ENCODE measurements at regions not wholly inside any gene's neighbourhood (a gene's known extent, or its start where the extent isn't known, plus 50 kb on each side); places are given as distances from the start of the nearest gene placed in this dataset.

DNA sequence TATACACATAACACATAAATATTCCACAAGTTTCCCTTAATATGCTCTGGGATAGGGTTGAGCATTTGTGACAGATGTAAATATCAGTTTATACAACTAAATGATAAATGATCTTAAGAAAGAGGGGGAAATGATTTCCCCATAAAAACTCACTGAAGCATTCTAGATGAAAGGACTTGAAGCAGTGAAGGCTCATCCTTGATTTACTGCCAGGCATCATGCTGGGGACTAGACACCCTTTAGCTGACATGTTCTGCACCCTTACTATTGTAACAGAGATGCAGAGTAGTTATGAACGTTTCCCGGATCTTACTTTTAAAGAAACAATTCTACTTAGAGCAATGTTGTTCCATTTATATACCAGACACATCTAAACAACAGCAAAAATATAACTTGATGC, 235.8 kb downstream of the PTGER3 start:
- H3K4me3 Mint-ChIP-seq = no peak overlapping the region
- Histone ChIP-seq H4K5ac (ENCODE audit: insufficient read length, low read depth, low read length) (no peak overlapping the region), H3K56ac (ENCODE audit: insufficient read length, low read depth, low read length) (no peak overlapping the region), H3K23me2 (ENCODE audit: insufficient read length, low read depth, low read length, poor library complexity, severe bottlenecking) (no peaks in the 10 kb centered on the region), H3K79me1 (ENCODE audit: insufficient read depth, low read depth, low read length, poor library complexity, severe bottlenecking) (no peaks in the 10 kb centered on the region), H3K9ac (ENCODE audit: extremely low read depth, insufficient read length, low read length) (no peak overlapping the region), H3K23ac (ENCODE audit: insufficient read length, low read depth, low read length) (no peak overlapping the region), H2BK20ac (ENCODE audit: low read depth, low read length, poor library complexity, severe bottlenecking) (no peak overlapping the region), H3K14ac (ENCODE audit: insufficient read depth, low read length) (no peak overlapping the region), H3K4me1 (ENCODE audit: insufficient read depth, low read length) (no peaks in the 10 kb centered on the region), H3K27ac (ENCODE audit: insufficient read length, low read depth, low read length) (no peak overlapping the region), H3K79me2 (ENCODE audit: insufficient read depth, low read length) (no peaks in the 10 kb centered on the region), H2AFZ (ENCODE audit: low read length) (no peak overlapping the region), H2AK5ac (ENCODE audit: insufficient read length, low read length) (no peak overlapping the region), H4K8ac (replicated peaks; ENCODE audit: insufficient read length, low read depth, low read length) (no peak overlapping the region), H2BK15ac (ENCODE audit: low read depth, low read length) (no peak overlapping the region), H2BK120ac (ENCODE audit: low read depth, low read length, poor library complexity, severe bottlenecking) (no peak overlapping the region), H3T11ph (ENCODE audit: low read length) (no peak overlapping the region), H3K27me3 (ENCODE audit: insufficient read depth, low read length) (no peaks in the 10 kb centered on the region), H3K4ac (ENCODE audit: low read depth, low read length) (no peak overlapping the region), H3K9me3 (ENCODE audit: control insufficient read depth, low read depth, low read length) (no peaks in the 10 kb centered on the region), H3K18ac (ENCODE audit: insufficient read length, low read depth, low read length) (no peak overlapping the region), H2BK5ac (ENCODE audit: insufficient read length, low read length) (no peak overlapping the region), H4K20me1 (ENCODE audit: control insufficient read depth, insufficient read depth, insufficient read length) (no peaks in the 10 kb centered on the region), H3K4me2 (ENCODE audit: insufficient read depth, insufficient read length, low read length) (no peak overlapping the region), H2BK12ac (ENCODE audit: insufficient read length, low read depth, low read length) (no peak overlapping the region), H4K91ac (ENCODE audit: insufficient read length, low read depth, low read length) (no peak overlapping the region)
- H3K36me3 Mint-ChIP-seq (ENCODE audit: insufficient read depth in 1 of 3, low read depth in 3 of 3) = no peaks in the 10 kb centered on the region; a peak in 1 of 7 replicates
- peaks cover 0 to 5% of the 10 kb centered on the region in 2 experiments; a peak in 1 of 4 replicates for H3K4me1 Mint-ChIP-seq
- peaks cover 2% of the 10 kb centered on the region; the same call in 1 of the 2 replicates for H3K27me3 Mint-ChIP-seq (ENCODE audit: low read depth)
- H3K27ac Mint-ChIP-seq = no peak overlapping the region
- no peak for DNase-seq
- WGBS (ENCODE audit: extremely low coverage, insufficient read length, low lambda C conversion rate) = no CpG with 5 or more reads among the region's 2 CpGs
- no peaks in the 10 kb centered on the region for H3K9me3 Mint-ChIP-seq
- TF ChIP-seq, protein P1, sequence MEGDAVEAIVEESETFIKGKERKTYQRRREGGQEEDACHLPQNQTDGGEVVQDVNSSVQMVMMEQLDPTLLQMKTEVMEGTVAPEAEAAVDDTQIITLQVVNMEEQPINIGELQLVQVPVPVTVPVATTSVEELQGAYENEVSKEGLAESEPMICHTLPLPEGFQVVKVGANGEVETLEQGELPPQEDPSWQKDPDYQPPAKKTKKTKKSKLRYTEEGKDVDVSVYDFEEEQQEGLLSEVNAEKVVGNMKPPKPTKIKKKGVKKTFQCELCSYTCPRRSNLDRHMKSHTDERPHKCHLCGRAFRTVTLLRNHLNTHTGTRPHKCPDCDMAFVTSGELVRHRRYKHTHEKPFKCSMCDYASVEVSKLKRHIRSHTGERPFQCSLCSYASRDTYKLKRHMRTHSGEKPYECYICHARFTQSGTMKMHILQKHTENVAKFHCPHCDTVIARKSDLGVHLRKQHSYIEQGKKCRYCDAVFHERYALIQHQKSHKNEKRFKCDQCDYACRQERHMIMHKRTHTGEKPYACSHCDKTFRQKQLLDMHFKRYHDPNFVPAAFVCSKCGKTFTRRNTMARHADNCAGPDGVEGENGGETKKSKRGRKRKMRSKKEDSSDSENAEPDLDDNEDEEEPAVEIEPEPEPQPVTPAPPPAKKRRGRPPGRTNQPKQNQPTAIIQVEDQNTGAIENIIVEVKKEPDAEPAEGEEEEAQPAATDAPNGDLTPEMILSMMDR (conservative IDR thresholded peaks at IDR 0.05) = no peak

Data from H9 (cell line).